ENCODE measurements at regions not wholly inside any gene's neighbourhood (a gene's known extent, or its start where the extent isn't known, plus 50 kb on each side); places are given as distances from the start of the nearest gene placed in this dataset.

DNA sequence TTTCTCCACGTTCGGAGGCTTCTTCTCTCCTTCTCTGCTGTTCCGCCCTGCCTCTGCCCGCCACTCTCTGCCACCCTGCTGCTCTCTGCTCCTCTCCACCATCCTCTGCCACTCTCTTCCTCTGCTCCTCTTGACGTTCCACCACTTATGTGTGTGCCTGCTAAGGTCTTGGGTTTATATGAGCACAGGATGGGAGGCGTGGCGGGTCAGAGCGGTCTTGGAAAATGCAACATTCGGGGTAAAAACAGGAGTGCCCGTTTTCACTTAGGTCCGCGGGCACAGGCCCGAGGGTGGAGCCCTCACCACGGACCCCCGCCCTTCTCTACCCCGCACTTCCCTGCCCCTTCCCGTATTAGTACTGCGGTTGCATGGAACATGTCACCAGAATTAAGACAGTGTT, 114.4 kb upstream of the FBXL7 start:
- H3K4me1 ChIP-seq (ENCODE audit: control insufficient read depth, insufficient read depth, low read length), result no peaks in the 10 kb centered on the region
- 94% methylated on average over 14 of the region's 18 CpGs for WGBS (ENCODE audit: insufficient coverage)
- no peak for DNase-seq (ENCODE audit: low read depth in 4 of 6, low spot score in 6 of 6)
- no peak overlapping the region for H3K27ac ChIP-seq (ENCODE audit: low read depth, low read length)
- H3K27me3 ChIP-seq (ENCODE audit: control insufficient read depth, insufficient read depth, low read length), result no peaks in the 10 kb centered on the region
- no peaks in the 10 kb centered on the region for H3K36me3 ChIP-seq (ENCODE audit: control insufficient read depth, insufficient read depth, low read length)
- no peak overlapping the region for H3K4me3 ChIP-seq (ENCODE audit: low read depth, low read length)
- no peaks in the 10 kb centered on the region for H3K9me3 ChIP-seq (ENCODE audit: control insufficient read depth, insufficient read depth, low read length)

DNA sequence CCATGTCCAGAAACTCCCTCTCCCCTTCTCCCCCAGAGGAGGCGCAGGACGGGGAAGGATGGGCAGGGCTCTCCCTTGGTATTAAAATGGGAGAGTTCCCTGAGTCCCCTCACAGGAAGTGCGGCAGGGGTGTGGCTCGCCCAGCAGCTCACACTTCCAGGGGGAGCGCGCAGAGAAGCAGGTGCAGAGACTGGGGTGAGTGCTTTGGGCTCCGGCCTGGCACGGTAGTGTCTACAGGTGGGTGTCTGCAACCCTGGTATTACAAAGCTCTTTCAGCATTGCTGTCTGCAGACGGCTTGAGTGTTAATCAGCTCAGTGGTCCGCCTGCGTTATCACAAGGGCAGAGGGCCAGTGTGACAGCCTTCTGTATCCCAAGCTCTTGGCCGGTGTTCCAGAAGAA, 114.9 kb upstream of the FBXL7 start:
- no peaks in the 10 kb centered on the region for H3K27me3 ChIP-seq (ENCODE audit: control insufficient read depth, insufficient read depth, low read length)
- H3K36me3 ChIP-seq (ENCODE audit: control insufficient read depth, insufficient read depth, low read length), result no peaks in the 10 kb centered on the region
- no peak overlapping the region for H3K4me3 ChIP-seq (ENCODE audit: low read depth, low read length)
- H3K27ac ChIP-seq (ENCODE audit: low read depth, low read length), result no peak overlapping the region
- no peaks in the 10 kb centered on the region for H3K4me1 ChIP-seq (ENCODE audit: control insufficient read depth, insufficient read depth, low read length)
- 90% methylated on average over 11 of the region's 12 CpGs for WGBS (ENCODE audit: insufficient coverage)
- H3K9me3 ChIP-seq (ENCODE audit: control insufficient read depth, insufficient read depth, low read length), result no peaks in the 10 kb centered on the region
- no peak for DNase-seq (ENCODE audit: low read depth in 4 of 6, low spot score in 6 of 6)

DNA sequence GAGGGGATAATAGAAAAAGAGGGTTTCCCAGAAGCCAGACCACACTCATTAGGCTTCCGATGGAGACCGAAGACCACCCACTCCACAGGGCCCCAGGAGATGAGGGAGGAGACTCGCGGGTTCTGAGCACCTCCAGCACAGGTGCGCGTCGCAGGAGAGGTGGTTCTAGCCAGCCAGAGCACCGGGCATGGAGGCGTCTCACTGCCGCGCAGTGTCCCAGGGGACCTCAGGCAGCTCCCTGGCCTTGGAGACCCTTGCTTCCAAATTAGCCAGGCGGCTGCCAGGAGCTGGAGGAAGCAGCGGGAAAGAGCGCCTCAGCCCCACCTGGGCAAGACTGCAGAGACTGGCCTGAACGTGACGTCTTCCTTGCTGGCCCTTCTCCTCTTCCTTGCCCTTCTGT, 115.4 kb upstream of the FBXL7 start:
- WGBS (ENCODE audit: insufficient coverage), result 87% methylated on average over 9 of the region's 16 CpGs

DNA sequence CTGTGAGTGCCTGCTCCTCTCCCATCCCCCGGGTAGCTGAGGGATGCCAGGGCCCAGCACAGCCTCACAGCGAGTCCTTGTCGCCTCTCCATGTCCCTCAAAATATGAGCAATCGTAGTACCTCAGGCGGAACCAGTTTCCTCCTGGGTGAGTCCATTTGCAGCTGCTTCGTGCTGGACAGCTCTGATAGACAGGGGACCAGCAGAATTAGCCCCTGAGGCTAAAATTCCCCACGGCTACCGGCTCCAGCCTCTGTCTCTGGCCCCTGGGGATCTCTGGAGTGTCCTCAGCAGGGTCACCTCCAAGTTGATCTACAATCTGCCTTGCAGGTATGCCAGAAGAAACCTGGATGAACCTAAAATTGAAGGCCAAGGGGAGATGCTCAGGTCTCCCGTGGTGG, 115.8 kb upstream of the FBXL7 start:
- Histone ChIP-seq H3K36me3 (ENCODE audit: control insufficient read depth, insufficient read depth, low read length) (no peaks in the 10 kb centered on the region), H3K27ac (ENCODE audit: low read depth, low read length) (no peak overlapping the region), H3K9me3 (ENCODE audit: control insufficient read depth, insufficient read depth, low read length) (no peaks in the 10 kb centered on the region), H3K4me3 (ENCODE audit: low read depth, low read length) (no peak overlapping the region), H3K27me3 (ENCODE audit: control insufficient read depth, insufficient read depth, low read length) (no peaks in the 10 kb centered on the region), H3K4me1 (ENCODE audit: control insufficient read depth, insufficient read depth, low read length) (no peaks in the 10 kb centered on the region)
- no peak for DNase-seq (ENCODE audit: low read depth in 4 of 6, low spot score in 6 of 6)
- 82% methylated on average over 8 of the region's 9 CpGs for WGBS (ENCODE audit: insufficient coverage)

More for the DNA sequence above, 115.4 kb upstream of the FBXL7 start:
- H3K27ac ChIP-seq (ENCODE audit: low read depth, low read length), result no peak overlapping the region
- no peak for DNase-seq (ENCODE audit: low read depth in 4 of 6, low spot score in 6 of 6)
- no peaks in the 10 kb centered on the region for H3K36me3 ChIP-seq (ENCODE audit: control insufficient read depth, insufficient read depth, low read length)
- H3K4me1 ChIP-seq (ENCODE audit: control insufficient read depth, insufficient read depth, low read length), result no peaks in the 10 kb centered on the region
- H3K9me3 ChIP-seq (ENCODE audit: control insufficient read depth, insufficient read depth, low read length), result no peaks in the 10 kb centered on the region
- no peak overlapping the region for H3K4me3 ChIP-seq (ENCODE audit: low read depth, low read length)
- H3K27me3 ChIP-seq (ENCODE audit: control insufficient read depth, insufficient read depth, low read length), result no peaks in the 10 kb centered on the region

DNA sequence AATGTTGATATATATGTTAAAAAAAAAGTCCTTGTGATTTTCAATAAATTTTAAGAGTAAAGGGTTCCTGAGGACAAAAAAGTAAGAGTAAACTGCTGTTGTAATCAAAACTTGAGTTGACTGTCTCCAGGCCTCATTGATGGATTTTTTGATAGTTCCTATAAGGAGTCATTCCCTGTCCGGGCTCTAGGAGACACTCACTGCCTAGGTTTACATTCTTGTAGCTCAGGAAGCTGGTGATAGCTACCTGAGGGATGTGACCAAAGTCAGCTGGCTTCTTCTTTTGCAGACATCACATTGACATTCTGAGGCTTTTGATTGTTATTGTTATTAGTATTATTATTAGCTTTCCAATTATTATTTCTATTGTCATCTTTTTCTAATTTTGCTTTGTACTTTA, 116.5 kb upstream of the FBXL7 start:
- Histone ChIP-seq H3K36me3 (ENCODE audit: control insufficient read depth, insufficient read depth, low read length) (no peaks in the 10 kb centered on the region), H3K4me1 (ENCODE audit: control insufficient read depth, insufficient read depth, low read length) (no peaks in the 10 kb centered on the region), H3K27me3 (ENCODE audit: control insufficient read depth, insufficient read depth, low read length) (no peaks in the 10 kb centered on the region), H3K27ac (ENCODE audit: low read depth, low read length) (no peak overlapping the region), H3K9me3 (ENCODE audit: control insufficient read depth, insufficient read depth, low read length) (no peaks in the 10 kb centered on the region), H3K4me3 (ENCODE audit: low read depth, low read length) (no peak overlapping the region)
- peak in 4 of 6 donors; percentile 13 to 79 (median 30) for DNase-seq (ENCODE audit: low read depth in 4 of 6, low spot score in 6 of 6)
- WGBS (ENCODE audit: insufficient coverage), result no CpG with 5 or more reads among the region's 1 CpG

DNA sequence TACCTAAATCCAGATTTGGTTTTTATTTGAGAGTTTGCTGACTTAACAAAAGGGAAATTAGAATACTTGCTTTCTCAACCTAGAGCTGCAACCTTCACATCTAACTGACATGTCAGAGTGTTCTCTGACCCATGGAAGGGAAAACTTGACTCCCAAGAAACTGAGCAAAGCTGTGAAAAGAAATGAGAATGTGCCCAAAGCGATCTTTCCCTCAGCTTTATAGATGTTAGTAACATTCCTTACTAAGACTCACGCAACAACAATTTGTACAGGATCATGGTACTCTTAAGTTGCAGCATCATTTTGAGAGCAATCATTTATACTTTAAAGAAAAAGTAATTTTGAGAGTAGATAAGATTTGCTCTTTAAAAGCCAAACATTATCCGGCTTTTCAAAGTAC, 117.0 kb upstream of the FBXL7 start:
- Histone ChIP-seq H3K27me3 (ENCODE audit: control insufficient read depth, insufficient read depth, low read length) (no peaks in the 10 kb centered on the region), H3K4me1 (ENCODE audit: control insufficient read depth, insufficient read depth, low read length) (no peaks in the 10 kb centered on the region), H3K36me3 (ENCODE audit: control insufficient read depth, insufficient read depth, low read length) (no peaks in the 10 kb centered on the region), H3K9me3 (ENCODE audit: control insufficient read depth, insufficient read depth, low read length) (no peaks in the 10 kb centered on the region), H3K4me3 (ENCODE audit: low read depth, low read length) (no peak overlapping the region), H3K27ac (ENCODE audit: low read depth, low read length) (no peak overlapping the region)
- no CpG with 5 or more reads among the region's 3 CpGs for WGBS (ENCODE audit: insufficient coverage)
- DNase-seq (ENCODE audit: low read depth in 4 of 6, low spot score in 6 of 6), result no peak

DNA sequence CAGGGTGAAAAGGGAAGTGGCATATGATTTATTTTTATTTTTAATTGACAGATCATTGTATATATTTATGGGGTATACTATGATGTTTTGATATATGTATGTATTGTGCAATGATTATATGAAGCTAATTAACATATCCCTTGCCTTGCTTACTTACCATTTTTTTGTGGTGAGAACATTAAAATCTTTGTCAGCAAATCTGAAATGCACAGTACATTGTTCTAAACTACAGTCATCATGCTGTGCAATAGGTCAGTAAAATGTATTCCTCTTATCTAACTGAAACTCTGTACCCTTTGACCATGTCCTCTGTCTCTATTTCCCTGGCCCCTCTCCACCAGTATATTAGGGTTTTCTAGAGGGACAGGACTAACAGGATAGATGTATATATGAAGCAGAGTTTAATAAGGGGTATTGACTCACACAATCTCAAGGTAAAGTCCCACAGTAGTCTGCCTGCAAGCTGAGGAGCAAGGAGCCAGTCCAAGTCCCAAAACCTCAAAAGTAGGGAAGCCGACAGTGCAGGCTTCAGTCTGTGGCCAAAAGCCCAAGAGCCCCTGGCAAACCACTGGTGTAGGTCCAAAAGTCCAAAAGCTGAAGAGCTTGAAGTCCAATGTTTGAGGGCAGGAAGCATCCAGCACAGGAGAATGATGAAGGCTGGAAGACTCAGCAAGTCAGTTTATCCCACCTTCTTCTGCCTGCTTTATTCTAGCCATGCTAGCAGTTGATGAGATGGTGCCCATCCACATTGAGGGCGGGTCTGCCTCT, 122.2 kb upstream of the FBXL7 start:
- WGBS (ENCODE audit: insufficient coverage), result 92% methylated on average over 2 of the region's 2 CpGs
- H3K36me3 ChIP-seq (ENCODE audit: control insufficient read depth, insufficient read depth, low read length), result no peaks in the 10 kb centered on the region
- H3K4me1 ChIP-seq (ENCODE audit: control insufficient read depth, insufficient read depth, low read length), result no peaks in the 10 kb centered on the region
- H3K27me3 ChIP-seq (ENCODE audit: control insufficient read depth, insufficient read depth, low read length), result no peaks in the 10 kb centered on the region
- no peaks in the 10 kb centered on the region for H3K9me3 ChIP-seq (ENCODE audit: control insufficient read depth, insufficient read depth, low read length)
- DNase-seq (ENCODE audit: low read depth in 4 of 6, low spot score in 6 of 6), result no peak
- no peak overlapping the region for H3K27ac ChIP-seq (ENCODE audit: low read depth, low read length)
- no peak overlapping the region for H3K4me3 ChIP-seq (ENCODE audit: low read depth, low read length)

DNA sequence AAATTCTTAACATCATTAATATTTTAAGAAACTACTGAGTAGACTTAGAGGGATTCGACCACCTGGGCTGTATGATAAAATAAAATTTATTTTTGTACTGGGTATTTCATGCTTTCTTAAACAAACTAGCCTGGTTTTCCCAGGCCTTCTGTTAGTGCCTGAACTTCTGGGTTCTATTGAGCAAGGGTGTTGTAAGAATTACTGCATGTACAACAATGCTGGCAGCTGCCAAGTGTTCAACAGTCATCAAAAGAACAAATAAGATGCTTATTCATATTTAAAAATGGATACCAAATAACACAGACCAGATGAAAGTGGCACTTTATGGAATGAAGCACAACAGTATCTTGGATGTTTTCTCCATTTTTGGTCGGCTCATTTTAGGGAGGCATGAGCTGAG, 123.2 kb upstream of the FBXL7 start:
- WGBS (ENCODE audit: insufficient coverage), result no CpG with 5 or more reads among the region's 2 CpGs
- Histone ChIP-seq H3K27ac (ENCODE audit: low read depth, low read length) (no peak overlapping the region), H3K27me3 (ENCODE audit: control insufficient read depth, insufficient read depth, low read length) (no peaks in the 10 kb centered on the region), H3K4me1 (ENCODE audit: control insufficient read depth, insufficient read depth, low read length) (no peaks in the 10 kb centered on the region), H3K4me3 (ENCODE audit: low read depth, low read length) (no peak overlapping the region), H3K9me3 (ENCODE audit: control insufficient read depth, insufficient read depth, low read length) (no peaks in the 10 kb centered on the region), H3K36me3 (ENCODE audit: control insufficient read depth, insufficient read depth, low read length) (no peaks in the 10 kb centered on the region)
- no peak for DNase-seq (ENCODE audit: low read depth in 4 of 6, low spot score in 6 of 6)

DNA sequence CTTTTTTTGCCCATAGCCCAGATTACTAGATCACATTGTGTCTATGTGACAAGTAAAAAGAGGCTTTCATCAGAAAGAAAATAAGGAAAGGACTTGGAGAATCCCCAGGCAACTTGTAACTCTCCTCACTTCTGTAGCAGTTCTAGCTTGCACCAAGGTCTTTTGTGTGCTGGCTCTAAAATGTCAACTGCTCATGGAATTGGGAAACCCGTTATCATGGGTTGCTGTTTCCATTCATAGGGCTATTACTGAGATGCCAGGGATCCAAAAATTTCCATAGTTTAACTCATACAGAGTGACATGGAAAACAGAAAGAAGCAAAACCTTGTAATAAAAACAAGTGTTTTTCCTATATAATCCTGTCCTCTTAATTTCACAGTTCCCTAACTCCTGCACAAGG, 123.9 kb upstream of the FBXL7 start:
- H3K4me1 ChIP-seq (ENCODE audit: control insufficient read depth, insufficient read depth, low read length), result no peaks in the 10 kb centered on the region
- DNase-seq (ENCODE audit: low read depth in 4 of 6, low spot score in 6 of 6), result peak in 1 of 6 donors; percentile 35
- H3K27ac ChIP-seq (ENCODE audit: low read depth, low read length), result no peak overlapping the region
- H3K4me3 ChIP-seq (ENCODE audit: low read depth, low read length), result no peak overlapping the region
- WGBS (ENCODE audit: insufficient coverage), result no CpG with 5 or more reads among the region's 1 CpG
- no peaks in the 10 kb centered on the region for H3K36me3 ChIP-seq (ENCODE audit: control insufficient read depth, insufficient read depth, low read length)
- no peaks in the 10 kb centered on the region for H3K27me3 ChIP-seq (ENCODE audit: control insufficient read depth, insufficient read depth, low read length)
- no peaks in the 10 kb centered on the region for H3K9me3 ChIP-seq (ENCODE audit: control insufficient read depth, insufficient read depth, low read length)

DNA sequence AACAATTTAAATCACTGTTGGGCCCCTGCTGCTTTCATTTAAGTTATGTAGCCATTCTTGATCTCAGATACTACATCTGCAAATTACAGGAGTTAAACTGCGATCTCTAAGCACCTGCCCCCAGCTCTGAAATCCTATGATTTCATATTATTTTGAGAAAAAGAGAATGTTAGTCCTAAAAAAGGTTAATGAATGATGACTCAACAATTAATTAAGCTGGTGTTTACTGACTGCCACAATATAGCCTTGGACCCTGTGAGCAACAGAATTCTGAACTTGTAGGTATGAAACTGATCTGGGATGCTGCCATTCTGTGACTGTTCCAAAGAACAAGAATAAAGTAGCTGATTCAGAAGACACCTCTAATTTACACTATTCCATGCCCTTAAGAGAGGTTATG, 124.4 kb upstream of the FBXL7 start:
- no peak overlapping the region for H3K27ac ChIP-seq (ENCODE audit: low read depth, low read length)
- no peaks in the 10 kb centered on the region for H3K4me1 ChIP-seq (ENCODE audit: control insufficient read depth, insufficient read depth, low read length)
- H3K4me3 ChIP-seq (ENCODE audit: low read depth, low read length), result no peak overlapping the region
- H3K36me3 ChIP-seq (ENCODE audit: control insufficient read depth, insufficient read depth, low read length), result no peaks in the 10 kb centered on the region
- no peaks in the 10 kb centered on the region for H3K27me3 ChIP-seq (ENCODE audit: control insufficient read depth, insufficient read depth, low read length)
- DNase-seq (ENCODE audit: low read depth in 4 of 6, low spot score in 6 of 6), result no peak
- H3K9me3 ChIP-seq (ENCODE audit: control insufficient read depth, insufficient read depth, low read length), result no peaks in the 10 kb centered on the region
- WGBS (ENCODE audit: insufficient coverage), result no CpG with 5 or more reads among the region's 1 CpG

Data from spinal cord (tissue), 9 donors.